Sigmoid colon (tissue), 6 donors: ENCODE measurements at regions not wholly inside any gene's neighbourhood (a gene's known extent, or its start where the extent isn't known, plus 50 kb on each side); places are given as distances from the start of the nearest gene placed in this dataset.

Experiments used
- DNase-seq: peaks from one replicate; pipeline ENCODE4 v3.0.0-alpha.2; 2019
- H3K27ac ChIP-seq, 4 donors: fragments of 200-600 bp; sonication (generic); one replicate each; pipeline ENCODE4 v1.5.1; 2016 to 2019; ENCODE audit warnings: mild to moderate bottlenecking in 1 of 4
- H3K27me3 ChIP-seq, 3 donors: fragments of 200-600 bp; sonication (generic); one replicate each; pipeline ENCODE4 v1.5.1; 2019; ENCODE audit warnings: mild to moderate bottlenecking in 1 of 3
- H3K36me3 ChIP-seq, 4 donors: fragments of 200-600 bp; sonication (generic); one replicate each; pipeline ENCODE4 v1.5.1; 2016 to 2019
- H3K4me1 ChIP-seq, 4 donors: fragments of 200-600 bp; sonication (generic); one replicate each; pipeline ENCODE4 v1.5.1; 2017 to 2019
- H3K4me3 ChIP-seq, 4 donors: fragments of 200-600 bp; sonication (generic); one replicate each; pipeline ENCODE4 v1.5.1; 2017 to 2019; ENCODE audit warnings: mild to moderate bottlenecking in 2 of 4, moderate library complexity in 1 of 4
- H3K9me3 ChIP-seq, 4 donors: fragments of 200-600 bp in 3 of 4; sonication (generic) in 3 of 4; one replicate each; pipeline versions ENCODE4 v1.5.1 to v1.6.1; 2013 to 2019
- EP300 ChIP-seq, 4 donors: sonication (generic); formaldehyde crosslinking; IDR thresholded peaks; one replicate each; pipeline ENCODE4 v1.6.1; 2017; ENCODE audit warnings: antibody characterized with exemption in 4 of 4
- POLR2A ChIP-seq, 2 donors: fragments of 450-650 bp; IDR thresholded peaks; one replicate each; pipeline ENCODE4 v1.6.1; 2016; ENCODE audit warnings: antibody characterized with exemption in 2 of 2, mild to moderate bottlenecking in 2 of 2, moderate library complexity in 2 of 2
- POLR2AphosphoS5 ChIP-seq, 4 donors: sonication (generic); formaldehyde crosslinking; IDR thresholded peaks; one replicate each; pipeline ENCODE4 v1.6.1; 2017; ENCODE audit warnings: antibody characterized with exemption in 4 of 4
- WGBS, 2 donors: extraction: QIAGEN DNeasy Blood & Tissue Kit; methylation state at CpG; one replicate each; pipeline ENCODE4 v1.1.7; 2013; 5-methylcytosine and 5-hydroxymethylcytosine counted together
- intact Hi-C: fragments of 100-400 bp; cut with DNase I; formaldehyde crosslinking; loops from one replicate; pipeline ENCODE4 v1.15.1; 2023
- TF ChIP-seq, protein P1 (sequence below), 4 experiments: fragments of 450-650 bp in 3 of 4; fragments of 200-600 bp in 1 of 4; IDR thresholded peaks; one replicate each; pipeline ENCODE4 v1.5.1; 2016 to 2019; ENCODE audit warnings: antibody characterized with exemption in 4 of 4, mild to moderate bottlenecking in 3 of 4, moderate library complexity in 2 of 4
- donor health status: healthy with polysubstance abuse.
- donor health status: healthy.

DNA sequence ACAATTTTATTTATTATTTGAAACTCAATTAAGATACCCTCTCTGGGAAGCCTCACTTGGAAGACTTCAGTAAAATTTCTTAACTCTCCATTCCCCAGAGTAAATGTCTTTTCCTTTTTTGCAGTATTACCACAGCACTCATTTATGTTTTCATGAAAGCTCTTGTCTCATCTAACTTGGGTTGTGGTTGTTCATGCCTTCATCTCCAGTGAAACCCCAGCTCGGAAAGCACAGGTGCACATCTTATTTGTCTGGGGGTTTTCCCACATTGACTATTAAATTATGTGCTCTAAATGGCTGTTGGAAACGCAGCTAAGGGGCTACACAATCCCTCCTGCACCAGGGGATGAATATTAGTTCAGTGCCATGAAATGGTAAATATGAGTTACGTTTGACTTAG is 954.2 kb upstream of the RAG2 start:
- 62 to 74% methylated on average over 3 of the region's 3 CpGs for WGBS, 2 donors
- Histone ChIP-seq H3K36me3 (no peaks in the 10 kb centered on the region), H3K4me1 (no peaks in the 10 kb centered on the region), H3K4me3 (no peak overlapping the region), H3K9me3 (no peaks in the 10 kb centered on the region), H3K27me3 (no peaks in the 10 kb centered on the region), H3K27ac (no peak overlapping the region)
- DNase-seq = no peak
- intact Hi-C loops = no loop called here
- TF ChIP-seq EP300 (IDR thresholded peaks at IDR 0.05) (no peak), POLR2AphosphoS5 (IDR thresholded peaks at IDR 0.05) (no peak)
- TF ChIP-seq, protein P1, sequence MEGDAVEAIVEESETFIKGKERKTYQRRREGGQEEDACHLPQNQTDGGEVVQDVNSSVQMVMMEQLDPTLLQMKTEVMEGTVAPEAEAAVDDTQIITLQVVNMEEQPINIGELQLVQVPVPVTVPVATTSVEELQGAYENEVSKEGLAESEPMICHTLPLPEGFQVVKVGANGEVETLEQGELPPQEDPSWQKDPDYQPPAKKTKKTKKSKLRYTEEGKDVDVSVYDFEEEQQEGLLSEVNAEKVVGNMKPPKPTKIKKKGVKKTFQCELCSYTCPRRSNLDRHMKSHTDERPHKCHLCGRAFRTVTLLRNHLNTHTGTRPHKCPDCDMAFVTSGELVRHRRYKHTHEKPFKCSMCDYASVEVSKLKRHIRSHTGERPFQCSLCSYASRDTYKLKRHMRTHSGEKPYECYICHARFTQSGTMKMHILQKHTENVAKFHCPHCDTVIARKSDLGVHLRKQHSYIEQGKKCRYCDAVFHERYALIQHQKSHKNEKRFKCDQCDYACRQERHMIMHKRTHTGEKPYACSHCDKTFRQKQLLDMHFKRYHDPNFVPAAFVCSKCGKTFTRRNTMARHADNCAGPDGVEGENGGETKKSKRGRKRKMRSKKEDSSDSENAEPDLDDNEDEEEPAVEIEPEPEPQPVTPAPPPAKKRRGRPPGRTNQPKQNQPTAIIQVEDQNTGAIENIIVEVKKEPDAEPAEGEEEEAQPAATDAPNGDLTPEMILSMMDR (IDR thresholded peaks at IDR 0.05) = no peak

DNA sequence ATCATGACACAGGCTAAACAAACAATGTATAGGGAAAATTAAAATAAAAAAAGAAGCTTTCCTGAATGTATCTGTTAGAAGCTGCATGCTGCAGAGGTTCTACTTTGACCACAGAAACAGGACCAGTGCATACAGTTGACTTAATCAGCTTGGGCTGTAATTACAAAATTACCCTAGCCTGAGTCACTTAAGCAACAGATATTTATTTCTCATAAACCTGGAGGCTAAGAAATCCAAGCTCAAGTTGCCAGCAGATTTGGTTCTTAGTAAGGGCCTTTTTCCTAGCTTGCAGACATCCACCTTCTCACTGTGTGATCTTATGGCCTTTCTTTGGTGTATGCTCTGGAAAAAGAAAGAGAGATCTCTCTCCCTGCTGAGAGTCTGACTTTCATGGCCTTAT is 946.5 kb upstream of the RAG2 start:
- DNase-seq = no peak
- Histone ChIP-seq H3K9me3 (peaks cover 0 to 5% (median 0%) of the 10 kb centered on the region in 4 donors), H3K36me3 (no peaks in the 10 kb centered on the region), H3K4me3 (no peak overlapping the region), H3K27ac (no peak overlapping the region), H3K4me1 (no peaks in the 10 kb centered on the region), H3K27me3 (no peaks in the 10 kb centered on the region)
- intact Hi-C loops = no loop called here
- TF ChIP-seq POLR2AphosphoS5 (IDR thresholded peaks at IDR 0.05) (no peak), EP300 (IDR thresholded peaks at IDR 0.05) (no peak), POLR2A (IDR thresholded peaks at IDR 0.05) (no peak)
- TF ChIP-seq, protein P1 (IDR thresholded peaks at IDR 0.05) = no peak

DNA sequence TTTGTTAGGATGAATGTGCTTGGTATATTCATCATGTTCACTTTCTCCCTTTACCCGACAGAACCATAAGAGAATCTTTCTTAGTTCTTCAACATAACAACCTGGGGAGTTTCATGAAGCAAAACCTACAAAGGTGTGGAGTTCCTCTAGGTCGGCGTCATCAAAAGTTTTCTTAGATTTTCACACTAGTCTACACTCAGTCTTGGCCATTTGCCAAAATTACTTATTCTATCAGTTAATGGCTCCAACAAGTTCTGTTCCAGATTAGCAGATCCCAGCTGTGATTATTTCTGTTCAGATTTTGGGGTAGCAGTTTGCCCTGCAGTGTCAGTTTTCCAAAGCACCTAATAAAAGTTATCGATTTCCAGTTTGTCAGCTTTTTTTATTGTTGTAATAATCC is 935.8 kb upstream of the RAG2 start:
- no peak for TF ChIP-seq EP300 (IDR thresholded peaks at IDR 0.05)
- TF ChIP-seq, protein P1 (IDR thresholded peaks at IDR 0.05) = no peak
- TF ChIP-seq POLR2AphosphoS5 (IDR thresholded peaks at IDR 0.05) = no peak
- no peak for TF ChIP-seq POLR2A (IDR thresholded peaks at IDR 0.05)
- Histone ChIP-seq H3K4me3 (no peak overlapping the region), H3K27me3 (no peaks in the 10 kb centered on the region), H3K36me3 (no peaks in the 10 kb centered on the region), H3K9me3 (no peaks in the 10 kb centered on the region), H3K27ac (no peak overlapping the region), H3K4me1 (no peaks in the 10 kb centered on the region)
- intact Hi-C loops = no loop called here
- no peak for DNase-seq
- 93 to 94% methylated on average over 4 of the region's 4 CpGs for WGBS, 2 donors

DNA sequence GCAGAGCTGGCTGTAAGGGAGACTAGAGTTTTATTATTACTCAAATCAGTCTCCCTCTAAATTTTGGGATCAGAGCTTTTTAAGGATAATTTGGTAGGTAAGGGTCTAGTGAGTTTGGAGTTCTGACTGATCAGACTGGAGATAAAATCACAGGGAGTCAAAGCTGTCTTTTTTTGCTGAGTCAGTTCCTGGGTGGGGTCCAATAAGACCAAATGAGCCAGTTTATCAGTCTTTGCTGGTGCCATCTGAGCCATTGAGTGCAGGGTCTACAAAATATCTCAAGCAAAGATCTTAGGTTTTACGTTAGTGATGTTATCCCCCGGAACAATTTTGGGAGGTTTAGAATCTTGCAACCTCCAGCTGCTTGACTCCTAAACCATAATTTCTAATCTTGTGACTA is 935.1 kb upstream of the RAG2 start:
- H3K27ac ChIP-seq = no peak overlapping the region
- no peaks in the 10 kb centered on the region for H3K9me3 ChIP-seq
- no peak overlapping the region for H3K4me3 ChIP-seq
- H3K4me1 ChIP-seq = no peaks in the 10 kb centered on the region
- 75 to 88% methylated on average over 2 of the region's 2 CpGs for WGBS, 2 donors
- DNase-seq = no peak
- no peaks in the 10 kb centered on the region for H3K27me3 ChIP-seq
- intact Hi-C loops = no loop called here
- TF ChIP-seq POLR2AphosphoS5 (IDR thresholded peaks at IDR 0.05) = no peak
- TF ChIP-seq, protein P1 (IDR thresholded peaks at IDR 0.05) = no peak
- no peak for TF ChIP-seq EP300 (IDR thresholded peaks at IDR 0.05)
- TF ChIP-seq POLR2A (IDR thresholded peaks at IDR 0.05) = no peak
- H3K36me3 ChIP-seq = no peaks in the 10 kb centered on the region

DNA sequence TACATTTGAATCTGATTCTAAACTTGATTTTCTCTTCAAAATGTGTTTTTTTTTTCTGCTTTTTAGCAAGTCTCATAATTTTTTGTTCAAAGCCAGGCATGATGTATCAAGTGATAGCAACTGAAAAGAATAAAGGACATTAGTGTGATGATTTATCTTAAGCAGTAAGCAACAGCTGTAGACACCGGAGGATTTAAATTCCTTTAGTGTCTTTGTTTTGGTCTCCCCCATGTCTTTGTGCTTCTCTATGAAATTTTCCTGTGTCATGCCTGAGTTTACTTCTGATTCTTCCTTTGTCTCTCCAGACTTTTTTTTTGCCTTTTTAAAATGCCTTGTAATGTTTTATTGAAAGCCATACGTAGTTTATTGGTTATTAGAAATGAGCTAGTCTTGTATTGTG is 934.2 kb upstream of the RAG2 start:
- Histone ChIP-seq H3K27me3 (no peaks in the 10 kb centered on the region), H3K27ac (no peak overlapping the region), H3K4me3 (no peak overlapping the region), H3K4me1 (no peaks in the 10 kb centered on the region), H3K9me3 (no peaks in the 10 kb centered on the region), H3K36me3 (no peaks in the 10 kb centered on the region)
- WGBS, 2 donors = 67 to 69% methylated on average over 2 of the region's 2 CpGs
- no peak for DNase-seq
- intact Hi-C loops = no loop called here
- TF ChIP-seq POLR2A (IDR thresholded peaks at IDR 0.05) = no peak
- TF ChIP-seq, protein P1 (IDR thresholded peaks at IDR 0.05) = no peak
- TF ChIP-seq EP300 (IDR thresholded peaks at IDR 0.05) = no peak
- no peak for TF ChIP-seq POLR2AphosphoS5 (IDR thresholded peaks at IDR 0.05)
